GM18499 (cell line): ENCODE measurements at regions not wholly inside any gene's neighbourhood (a gene's known extent, or its start where the extent isn't known, plus 50 kb on each side); places are given as distances from the start of the nearest gene placed in this dataset.

Source experiments
- ATAC-seq: cut with Tn5 transposase; IDR thresholded peaks from one replicate; pipeline ENCODE4 v1.9.1; 2021; ENCODE audit warnings: moderate number of reproducible peaks; ENCODE audit not compliant: insufficient read depth, unreplicated experiment

GRCh38 chr3:44011680-44012079 is 230.0 kb upstream of the TOPAZ1 start:
- ATAC-seq, result no peak

DNA sequence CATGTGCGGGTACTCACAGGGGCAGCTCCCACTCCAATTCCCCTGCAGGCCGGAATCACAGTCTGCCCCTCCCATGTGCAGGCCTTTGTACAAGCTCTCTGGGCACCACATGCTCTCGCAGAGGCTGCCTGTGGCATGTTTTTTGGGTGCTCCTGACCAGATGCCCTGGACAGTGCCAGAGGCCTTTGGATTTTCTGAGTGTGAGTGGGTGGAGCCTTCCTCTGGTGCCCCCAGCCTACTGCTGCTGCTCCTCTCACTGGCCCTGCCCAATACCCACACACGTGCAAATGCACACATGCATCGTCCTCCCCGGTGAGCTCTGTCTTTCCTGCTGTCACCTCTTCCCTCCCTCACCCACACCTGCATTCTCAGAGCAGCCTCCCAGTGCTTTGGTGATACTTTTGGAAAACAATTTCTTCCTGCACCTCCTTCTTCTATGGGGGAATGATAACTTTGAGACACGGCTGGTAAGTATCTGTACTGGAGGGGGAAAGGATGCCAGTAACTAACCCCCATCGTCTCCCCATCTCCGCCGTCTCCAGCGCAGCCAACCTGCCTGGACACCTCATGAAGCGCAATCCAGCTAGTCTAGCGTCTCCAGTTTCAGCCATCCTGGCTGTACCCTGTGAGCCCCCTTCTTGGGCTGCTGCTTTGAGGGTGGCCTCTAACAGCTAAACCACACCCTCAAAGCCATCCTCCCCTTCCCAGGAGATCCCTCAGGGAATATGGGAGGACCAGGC is 229.4 kb upstream of the TOPAZ1 start:
- ATAC-seq, result no peak

DNA sequence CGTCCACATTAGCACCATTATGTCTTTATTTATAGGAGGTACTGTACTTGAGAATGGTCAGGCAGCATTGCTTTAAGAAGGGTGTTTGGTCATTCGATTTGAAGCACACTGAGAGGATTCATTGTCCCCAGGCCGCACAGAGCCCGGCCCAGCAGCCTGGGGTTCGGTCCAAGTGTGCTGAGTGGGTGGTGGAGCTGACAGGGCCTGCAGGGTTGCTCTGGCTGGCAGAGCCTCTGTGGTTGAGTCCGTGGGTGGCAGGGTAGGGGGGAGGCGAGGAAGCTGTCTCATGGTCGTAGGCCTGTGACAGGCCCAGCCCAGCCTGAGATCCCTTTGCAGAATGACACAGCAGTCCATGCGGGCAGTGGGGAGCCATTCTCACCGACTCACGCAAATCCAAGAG is 227.7 kb upstream of the TOPAZ1 start:
- no peak for ATAC-seq

- ATAC-seq, result no peak
Observed at GRCh38 chr3:44015170-44015569, 226.5 kb upstream of the TOPAZ1 start.

DNA sequence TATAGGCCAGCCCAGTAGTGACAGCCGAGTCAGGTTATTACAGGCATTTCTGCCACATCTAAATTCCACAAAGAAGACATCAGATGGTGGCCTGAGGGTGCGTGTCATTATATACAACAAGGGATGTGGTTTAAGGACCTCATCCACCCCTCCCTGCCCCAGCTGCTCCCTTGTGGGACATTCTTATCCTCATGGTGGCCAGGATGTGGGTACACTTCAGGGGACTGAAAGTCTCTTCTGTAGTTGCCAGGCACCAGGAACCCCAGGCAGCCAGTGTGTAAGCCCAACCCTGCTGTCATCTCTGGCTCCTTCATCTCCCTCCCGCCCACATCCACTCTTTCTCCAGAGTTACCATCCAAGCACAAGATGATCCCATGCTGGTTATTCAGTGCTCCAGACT is 224.9 kb upstream of the TOPAZ1 start:
- ATAC-seq, result no peak

DNA sequence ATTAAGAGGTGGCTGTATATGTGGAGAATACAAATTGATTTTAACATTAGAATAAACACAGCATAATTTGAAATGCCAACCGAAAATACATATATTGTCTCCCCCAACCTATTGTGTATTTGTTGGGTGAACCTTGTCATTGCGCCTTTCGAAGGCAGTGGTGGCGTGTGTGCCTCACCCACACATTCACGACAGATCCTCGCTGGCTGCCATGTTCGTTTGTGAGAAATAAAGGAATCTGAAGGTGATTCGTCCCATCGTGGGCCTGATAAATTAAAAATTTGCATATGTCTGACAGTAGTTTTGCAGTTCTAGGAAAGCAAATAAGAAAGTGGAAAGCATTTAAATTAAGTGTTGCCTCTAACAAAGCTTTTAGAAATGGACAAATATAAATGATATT is 222.8 kb upstream of the TOPAZ1 start:
- no peak for ATAC-seq

- ATAC-seq, result no peak
Observed at GRCh38 chr3:44019736-44020135, 221.9 kb upstream of the TOPAZ1 start.

DNA sequence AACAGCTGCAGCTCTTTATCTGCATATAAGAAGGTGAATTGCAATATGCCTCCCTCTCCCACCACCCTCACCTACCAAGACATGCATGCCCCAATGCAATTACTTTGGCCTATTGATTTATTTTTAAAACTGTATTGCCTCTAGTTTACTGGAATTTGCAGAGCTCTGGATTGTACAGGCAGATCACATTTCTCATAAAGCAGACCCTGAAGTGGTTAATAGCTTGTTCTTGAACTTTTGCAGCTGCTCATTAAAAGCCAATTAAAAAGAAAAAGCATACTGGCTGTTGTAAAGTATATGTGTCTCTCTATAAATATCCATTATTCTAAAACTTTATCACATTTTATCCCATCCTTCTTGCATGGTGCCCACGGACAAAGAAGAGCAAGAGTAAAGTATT is 221.5 kb upstream of the TOPAZ1 start:
- no peak for ATAC-seq

DNA sequence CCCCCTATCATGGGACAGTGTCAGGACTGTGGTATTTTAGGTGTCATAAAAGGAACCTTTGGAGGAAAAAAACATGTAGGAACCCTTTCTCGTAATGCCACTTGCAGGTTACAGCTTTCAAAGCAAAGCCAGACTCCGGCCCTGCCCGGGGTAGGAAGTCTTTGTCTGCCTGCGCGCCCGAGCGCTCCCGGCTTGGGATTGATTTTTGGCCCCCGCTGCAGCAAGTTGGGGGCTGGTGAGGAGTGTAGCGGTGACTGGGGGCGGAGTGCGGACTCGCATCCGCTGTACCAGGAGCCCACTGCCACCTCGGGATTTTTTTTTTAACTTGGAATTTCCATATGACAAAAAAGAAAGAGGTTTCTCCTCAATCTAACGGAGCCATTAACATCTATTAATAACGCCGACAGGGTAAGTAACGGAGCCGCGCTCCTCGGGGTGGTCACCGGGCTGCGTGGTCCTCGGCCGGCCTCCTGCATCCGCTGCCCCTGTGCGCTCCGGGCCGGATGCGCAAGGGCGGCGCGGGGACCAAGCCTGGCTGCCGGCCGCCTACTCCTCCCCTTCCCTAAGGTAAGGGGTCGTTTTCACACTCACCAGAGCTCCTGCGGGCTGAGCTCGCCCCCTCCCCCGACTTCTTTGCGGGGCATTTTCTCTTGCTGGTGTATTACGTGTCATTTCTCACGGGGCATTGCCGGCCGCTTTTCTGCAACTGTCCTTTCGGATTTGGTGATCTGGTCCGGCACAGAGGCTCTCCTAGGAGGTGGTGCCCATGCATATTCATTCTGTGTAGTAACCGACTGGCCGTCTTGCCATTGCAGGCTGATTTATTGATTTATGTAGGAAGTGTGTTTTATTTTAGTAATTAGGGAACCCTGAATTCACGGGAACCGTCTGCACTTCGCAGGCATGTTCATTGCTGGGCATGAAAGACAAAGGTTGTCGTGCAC is 219.8 kb upstream of the TOPAZ1 start:
- no peak for ATAC-seq

DNA sequence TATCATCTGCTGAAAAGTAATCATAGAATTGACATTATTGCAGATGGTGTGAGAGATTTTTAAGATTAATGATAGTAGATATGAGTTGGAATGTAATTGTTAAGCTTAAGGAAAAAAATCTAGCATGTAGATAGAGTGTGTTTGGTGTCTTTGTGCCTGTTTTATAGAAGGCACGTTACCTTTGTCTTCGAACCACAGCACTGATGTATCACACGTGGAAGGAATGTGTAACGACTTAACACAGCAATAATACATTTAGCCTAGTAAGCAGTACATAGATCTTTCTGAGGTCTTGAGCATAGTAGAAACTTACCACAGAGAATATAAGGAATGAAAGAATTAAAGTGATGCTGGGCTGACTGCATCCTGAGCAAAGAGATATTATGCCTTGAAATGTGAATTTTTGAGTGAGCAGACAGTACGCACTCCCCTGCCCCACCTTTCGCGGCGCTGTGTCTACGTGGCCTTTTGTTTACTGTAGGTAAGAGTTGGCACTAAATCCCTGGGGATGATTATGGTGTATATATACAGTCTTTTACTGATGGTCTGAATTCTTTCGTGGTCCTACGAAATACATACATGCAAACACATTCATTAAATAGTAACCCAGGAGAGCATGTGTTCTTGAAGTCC is 217.6 kb upstream of the TOPAZ1 start:
- ATAC-seq, result no peak

DNA sequence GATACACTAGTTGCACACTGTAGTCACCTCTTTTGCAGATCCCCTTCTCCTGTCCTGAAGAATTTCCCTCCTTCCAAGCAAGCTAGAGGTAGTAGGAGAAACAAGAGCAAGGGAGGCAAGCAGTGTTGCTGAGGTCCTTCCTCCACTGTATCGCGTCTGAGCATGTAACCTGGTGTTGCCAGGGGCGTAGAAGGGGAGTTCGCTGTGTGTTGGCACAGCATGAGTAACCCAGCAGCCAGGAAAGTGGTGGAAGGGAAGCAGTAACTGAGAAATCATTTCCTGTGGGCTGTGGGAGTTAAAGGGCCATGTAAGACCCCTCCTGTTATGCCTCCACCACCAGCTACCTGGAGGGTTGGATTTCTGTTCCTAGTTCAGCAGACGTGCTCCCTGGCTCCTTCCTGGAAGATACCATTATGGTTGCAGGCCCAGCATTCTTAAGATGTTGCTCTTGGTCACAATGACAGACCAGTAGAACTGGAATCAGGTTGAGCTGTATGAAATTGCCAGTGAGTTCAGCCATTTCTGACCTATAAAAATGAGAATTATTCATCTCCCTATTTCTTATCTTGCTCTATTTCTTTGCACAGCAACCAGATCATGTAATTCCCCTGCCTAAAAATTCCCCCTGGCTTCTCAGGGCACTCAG is 215.3 kb upstream of the TOPAZ1 start:
- ATAC-seq, result no peak

DNA sequence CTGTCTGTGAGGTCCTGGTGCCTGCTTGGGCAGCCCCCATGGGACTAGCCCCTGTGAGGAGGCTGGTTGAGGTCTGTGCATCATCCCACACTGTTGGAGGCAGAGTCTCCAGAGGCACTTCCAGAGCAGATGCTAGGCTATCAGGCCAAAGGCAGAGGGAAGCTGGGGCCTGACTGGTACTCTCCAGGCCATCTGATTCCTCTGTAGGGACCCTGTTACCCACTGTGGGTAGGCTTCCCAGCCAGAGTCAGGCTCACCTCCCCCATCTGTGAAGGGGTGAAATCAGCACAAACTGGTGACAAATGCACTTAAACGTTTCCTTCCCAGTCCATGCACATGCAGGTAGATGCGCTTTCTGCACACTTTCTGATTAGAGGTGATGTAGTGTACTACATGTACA is 212.6 kb upstream of the TOPAZ1 start:
- no peak for ATAC-seq

DNA sequence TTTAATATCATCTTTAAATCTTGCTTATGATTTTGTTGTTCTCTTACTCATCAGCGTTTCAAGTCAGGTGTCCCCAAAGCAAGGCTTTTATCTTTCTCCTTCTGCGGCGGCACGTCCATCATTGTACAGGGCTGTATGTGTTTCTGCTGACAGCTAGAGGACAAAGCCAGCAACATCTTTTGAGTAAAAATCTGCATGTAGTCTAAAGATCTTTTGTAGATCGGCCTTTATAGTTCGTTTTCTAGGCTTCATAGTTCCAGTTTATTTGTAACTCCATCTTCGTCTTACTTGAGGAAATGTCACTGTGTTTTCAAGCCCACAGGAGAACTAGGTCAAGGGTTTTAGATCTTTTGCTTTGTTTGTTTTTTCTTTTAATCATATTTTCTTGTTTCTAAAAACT is 211.4 kb upstream of the TOPAZ1 start:
- ATAC-seq, result no peak

- no peak for ATAC-seq
Observed at GRCh38 chr3:44030687-44031305, 210.9 kb upstream of the TOPAZ1 start.

- ATAC-seq, result no peak
Observed at GRCh38 chr3:44031387-44032380, 210.0 kb upstream of the TOPAZ1 start.

- no peak for ATAC-seq
Observed at GRCh38 chr3:44032487-44032886, 209.2 kb upstream of the TOPAZ1 start.

DNA sequence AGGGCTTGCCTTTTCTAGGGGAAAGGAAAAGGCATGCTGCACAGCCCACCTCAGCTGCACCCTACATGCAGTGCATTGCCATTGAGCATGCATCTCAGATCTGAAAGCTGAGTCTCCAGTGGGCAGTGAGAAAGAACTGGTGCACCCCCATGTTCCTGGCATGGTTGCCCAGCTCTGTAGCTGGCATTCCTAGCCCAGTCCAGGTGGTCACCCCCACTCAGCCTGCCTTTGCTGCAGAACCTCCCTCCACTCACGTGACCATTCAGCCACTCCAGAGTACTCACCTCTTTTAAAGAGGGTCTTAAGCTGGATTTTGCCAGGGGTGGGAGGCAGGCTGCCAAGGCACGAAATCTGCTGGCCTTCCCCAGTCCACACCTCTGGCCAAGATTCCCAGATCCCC is 208.6 kb upstream of the TOPAZ1 start:
- ATAC-seq, result no peak

DNA sequence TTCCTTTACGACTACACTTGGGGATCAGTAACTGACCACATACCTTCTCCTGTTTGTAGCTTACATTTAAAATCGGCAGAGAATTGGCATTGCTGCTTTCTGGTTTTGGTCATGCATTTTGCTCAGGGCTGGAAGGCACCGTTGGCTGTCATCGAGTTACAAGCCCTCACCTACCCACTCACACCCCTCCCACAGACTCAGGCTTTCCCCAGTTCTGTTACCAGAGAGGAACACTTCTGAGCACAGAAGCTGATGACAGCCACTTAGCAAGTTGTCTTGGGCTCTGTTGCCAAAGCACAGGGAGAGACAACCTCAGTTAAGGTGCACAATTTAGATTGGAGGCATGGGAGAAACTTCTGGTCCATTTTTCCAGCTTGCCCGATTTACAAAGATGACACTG is 204.8 kb upstream of the TOPAZ1 start:
- ATAC-seq, result no peak

DNA sequence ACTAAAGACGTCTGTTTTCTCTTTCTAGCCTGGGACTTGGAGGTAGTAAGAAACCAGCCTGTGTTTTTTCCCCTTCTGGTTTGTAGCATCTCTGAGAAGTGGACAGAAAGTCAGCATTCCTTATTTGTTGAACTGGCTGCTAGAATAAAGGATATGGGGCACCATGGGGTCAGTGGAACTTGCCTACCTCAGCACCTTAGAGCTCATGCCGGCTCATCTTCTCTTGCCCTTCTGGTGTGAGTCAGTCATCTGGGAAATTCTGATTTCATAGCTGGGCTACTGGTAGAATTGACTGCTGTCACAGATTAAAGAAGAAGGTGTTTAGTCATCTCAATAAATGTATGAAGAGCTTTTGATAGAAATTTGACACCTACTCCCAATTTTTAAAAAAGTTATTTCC is 202.7 kb upstream of the TOPAZ1 start:
- ATAC-seq, result no peak
